ENCODE measurements at regions not wholly inside any gene's neighbourhood (a gene's known extent, or its start where the extent isn't known, plus 50 kb on each side); places are given as distances from the start of the nearest gene placed in this dataset.

GRCh38 chr3:181572432-181572831 is 139.3 kb upstream of the SOX2 start:
- Histone ChIP-seq H3K27me3 (ENCODE audit: insufficient read depth) (no peaks in the 10 kb centered on the region), H2AFZ (ENCODE audit: low read depth) (no peak overlapping the region), H3K9me2 (no peaks in the 10 kb centered on the region), H3K4me1 (ENCODE audit: control insufficient read depth in 1 of 2, insufficient read depth in 2 of 2, low read depth in 1 of 2, low read length in 1 of 2) (no peaks in the 10 kb centered on the region), H3K9me3 (no peaks in the 10 kb centered on the region), H3K36me3 (replicated peaks in 1 of 2; ENCODE audit: control insufficient read depth in 1 of 2, insufficient read depth in 2 of 2, low read length in 1 of 2) (no peaks in the 10 kb centered on the region), H3F3A (replicated peaks; ENCODE audit: insufficient read depth) (no peaks in the 10 kb centered on the region), H3K79me2 (ENCODE audit: insufficient read depth) (no peaks in the 10 kb centered on the region), H3K27ac (ENCODE audit: low read depth in 2 of 2, low read length in 1 of 2) (no peak overlapping the region), H3K4me3 (ENCODE audit: low read depth in 2 of 2, low read length in 1 of 2) (no peak overlapping the region), H3K4me2 (no peak overlapping the region), H3K9ac (no peak overlapping the region), H4K20me1 (ENCODE audit: insufficient read depth) (no peaks in the 10 kb centered on the region)
- TF ChIP-seq MEF2A (IDR thresholded peaks at IDR 0.05; ENCODE audit: borderline replicate concordance, low read depth) (no peak), YY1 (IDR thresholded peaks at IDR 0.05; ENCODE audit: low read depth) (no peak), SMC3 (IDR thresholded peaks at IDR 0.05; ENCODE audit: low read depth, low read length) (no peak), EZH2phosphoT487 (IDR thresholded peaks at IDR 0.05; ENCODE audit: borderline replicate concordance, low read depth) (no peak), NFIC (IDR thresholded peaks at IDR 0.05; ENCODE audit: borderline replicate concordance) (no peak), CHD2 (IDR thresholded peaks at IDR 0.05; ENCODE audit: low read length, partially characterized antibody) (no peak), RXRA (IDR thresholded peaks at IDR 0.05; ENCODE audit: borderline replicate concordance, low read depth) (no peak)
- TF ChIP-seq, protein P1, sequence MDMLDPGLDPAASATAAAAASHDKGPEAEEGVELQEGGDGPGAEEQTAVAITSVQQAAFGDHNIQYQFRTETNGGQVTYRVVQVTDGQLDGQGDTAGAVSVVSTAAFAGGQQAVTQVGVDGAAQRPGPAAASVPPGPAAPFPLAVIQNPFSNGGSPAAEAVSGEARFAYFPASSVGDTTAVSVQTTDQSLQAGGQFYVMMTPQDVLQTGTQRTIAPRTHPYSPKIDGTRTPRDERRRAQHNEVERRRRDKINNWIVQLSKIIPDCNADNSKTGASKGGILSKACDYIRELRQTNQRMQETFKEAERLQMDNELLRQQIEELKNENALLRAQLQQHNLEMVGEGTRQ (IDR thresholded peaks at IDR 0.05; ENCODE audit: borderline replicate concordance, low read depth, low read length): no peak
- TF ChIP-seq, protein P2, sequence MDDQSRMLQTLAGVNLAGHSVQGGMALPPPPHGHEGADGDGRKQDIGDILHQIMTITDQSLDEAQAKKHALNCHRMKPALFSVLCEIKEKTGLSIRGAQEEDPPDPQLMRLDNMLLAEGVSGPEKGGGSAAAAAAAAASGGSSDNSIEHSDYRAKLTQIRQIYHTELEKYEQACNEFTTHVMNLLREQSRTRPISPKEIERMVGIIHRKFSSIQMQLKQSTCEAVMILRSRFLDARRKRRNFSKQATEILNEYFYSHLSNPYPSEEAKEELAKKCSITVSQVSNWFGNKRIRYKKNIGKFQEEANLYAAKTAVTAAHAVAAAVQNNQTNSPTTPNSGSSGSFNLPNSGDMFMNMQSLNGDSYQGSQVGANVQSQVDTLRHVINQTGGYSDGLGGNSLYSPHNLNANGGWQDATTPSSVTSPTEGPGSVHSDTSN (IDR thresholded peaks at IDR 0.05): no peak
- TF ChIP-seq, protein P3, sequence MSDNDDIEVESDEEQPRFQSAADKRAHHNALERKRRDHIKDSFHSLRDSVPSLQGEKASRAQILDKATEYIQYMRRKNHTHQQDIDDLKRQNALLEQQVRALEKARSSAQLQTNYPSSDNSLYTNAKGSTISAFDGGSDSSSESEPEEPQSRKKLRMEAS (IDR thresholded peaks at IDR 0.05; ENCODE audit: low read depth): no peak
- 68% methylated on average over 2 of the region's 2 CpGs for WGBS (ENCODE audit: low lambda C conversion rate)
- DNase-seq: no peak
- CTCF ChIA-PET: no interaction called here
- POLR2A ChIA-PET: no interaction called here

- no peak overlapping the region for H3K9ac ChIP-seq
- CTCF ChIA-PET: no interaction called here
- no peaks in the 10 kb centered on the region for H4K20me1 ChIP-seq (ENCODE audit: insufficient read depth)
- no peaks in the 10 kb centered on the region; a peak in 2 of 4 replicates for H3K4me1 ChIP-seq (ENCODE audit: control insufficient read depth in 1 of 2, insufficient read depth in 2 of 2, low read depth in 1 of 2, low read length in 1 of 2)
- no peak overlapping the region for H2AFZ ChIP-seq (ENCODE audit: low read depth)
- POLR2A ChIA-PET: no interaction called here
- no peaks in the 10 kb centered on the region for H3K9me2 ChIP-seq
- DNase-seq: no peak
- H3K36me3 ChIP-seq (replicated peaks in 1 of 2; ENCODE audit: control insufficient read depth in 1 of 2, insufficient read depth in 2 of 2, low read length in 1 of 2): no peaks in the 10 kb centered on the region
- H3K27me3 ChIP-seq (ENCODE audit: insufficient read depth): no peaks in the 10 kb centered on the region
- H3K4me3 ChIP-seq (ENCODE audit: low read depth in 2 of 2, low read length in 1 of 2): no peak overlapping the region
- no peak overlapping the region for H3K27ac ChIP-seq (ENCODE audit: low read depth in 2 of 2, low read length in 1 of 2)
- no peak overlapping the region for H3K4me2 ChIP-seq
- no peaks in the 10 kb centered on the region for H3F3A ChIP-seq (replicated peaks; ENCODE audit: insufficient read depth)
- no peaks in the 10 kb centered on the region for H3K9me3 ChIP-seq
- 60% methylated on average over 3 of the region's 3 CpGs for WGBS (ENCODE audit: low lambda C conversion rate)
- no peaks in the 10 kb centered on the region for H3K79me2 ChIP-seq (ENCODE audit: insufficient read depth)
- TF ChIP-seq MEF2A (IDR thresholded peaks at IDR 0.05; ENCODE audit: borderline replicate concordance, low read depth) (no peak), TEAD4 (IDR thresholded peaks at IDR 0.05; ENCODE audit: borderline replicate concordance, insufficient read depth) (no peak), GATA2 (CRISPR knock-in tag; IDR thresholded peaks at IDR 0.05) (no peak), CTCF (IDR thresholded peaks at IDR 0.05) (no peak), RXRA (IDR thresholded peaks at IDR 0.05; ENCODE audit: borderline replicate concordance, low read depth) (no peak), CHD2 (IDR thresholded peaks at IDR 0.05; ENCODE audit: low read length, partially characterized antibody) (no peak), RFX5 (IDR thresholded peaks at IDR 0.05; ENCODE audit: low read length) (no peak), FOSL2 (IDR thresholded peaks at IDR 0.05; ENCODE audit: borderline replicate concordance, low read depth) (no peak), RCOR1 (IDR thresholded peaks at IDR 0.05; ENCODE audit: low read length) (no peak), USF1 (IDR thresholded peaks at IDR 0.05; ENCODE audit: borderline replicate concordance, low read depth) (no peak), FOXM1 (IDR thresholded peaks at IDR 0.05; ENCODE audit: low read depth) (no peak)
- TF ChIP-seq, protein P3 (IDR thresholded peaks at IDR 0.05; ENCODE audit: low read depth): no peak
- TF ChIP-seq, protein P2 (IDR thresholded peaks at IDR 0.05): no peak
- TF ChIP-seq, protein P4, sequence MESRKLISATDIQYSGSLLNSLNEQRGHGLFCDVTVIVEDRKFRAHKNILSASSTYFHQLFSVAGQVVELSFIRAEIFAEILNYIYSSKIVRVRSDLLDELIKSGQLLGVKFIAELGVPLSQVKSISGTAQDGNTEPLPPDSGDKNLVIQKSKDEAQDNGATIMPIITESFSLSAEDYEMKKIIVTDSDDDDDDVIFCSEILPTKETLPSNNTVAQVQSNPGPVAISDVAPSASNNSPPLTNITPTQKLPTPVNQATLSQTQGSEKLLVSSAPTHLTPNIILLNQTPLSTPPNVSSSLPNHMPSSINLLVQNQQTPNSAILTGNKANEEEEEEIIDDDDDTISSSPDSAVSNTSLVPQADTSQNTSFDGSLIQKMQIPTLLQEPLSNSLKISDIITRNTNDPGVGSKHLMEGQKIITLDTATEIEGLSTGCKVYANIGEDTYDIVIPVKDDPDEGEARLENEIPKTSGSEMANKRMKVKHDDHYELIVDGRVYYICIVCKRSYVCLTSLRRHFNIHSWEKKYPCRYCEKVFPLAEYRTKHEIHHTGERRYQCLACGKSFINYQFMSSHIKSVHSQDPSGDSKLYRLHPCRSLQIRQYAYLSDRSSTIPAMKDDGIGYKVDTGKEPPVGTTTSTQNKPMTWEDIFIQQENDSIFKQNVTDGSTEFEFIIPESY (IDR thresholded peaks at IDR 0.05; ENCODE audit: borderline replicate concordance, low read depth): no peak
These were observed 141.3 kb upstream of the SOX2 start for GRCh38 chr3:181570472-181570871.

Measured in SK-N-SH (cell line).